Activated B cell treated with CpG ODN at 0.5 μM for 24 hours (primary cell): ENCODE measurements at regions not wholly inside any gene's neighbourhood (a gene's known extent, or its start where the extent isn't known, plus 50 kb on each side); places are given as distances from the start of the nearest gene placed in this dataset.

Experiments used
- ATAC-seq: fragments of 200-7000 bp; cut with Tn5 transposase; one replicate; pipeline ENCODE4 v1.10.0; 2021; ENCODE audit warnings: low read depth, mild to moderate bottlenecking, moderate library complexity
- CTCF ChIA-PET: fragments of 350-600 bp; sonication (Branson Sonifier 250); formaldehyde crosslinking; loops from one replicate; lab custom pipeline; 2021; ENCODE audit warnings: antibody characterized with exemption; lab: Charles Lee
- POLR2A ChIA-PET: fragments of 350-600 bp; sonication (Branson Sonifier 250); formaldehyde crosslinking; loops from one replicate; lab custom pipeline; 2021; ENCODE audit warnings: antibody characterized with exemption; lab: Charles Lee
- DNase-seq: peaks from one replicate; pipeline ENCODE4 v3.0.0; 2022
- H3K27ac Mint-ChIP-seq: one replicate; pipeline ENCODE4 v1.8.0; 2020; ENCODE audit warnings: mixed read lengths
- H3K27me3 Mint-ChIP-seq: one replicate; pipeline ENCODE4 v1.8.0; 2021; ENCODE audit warnings: mixed read lengths
- H3K36me3 Mint-ChIP-seq: one replicate; pipeline ENCODE4 v1.8.0; 2021; ENCODE audit warnings: low read depth, mixed read lengths
- H3K4me1 Mint-ChIP-seq: one replicate; pipeline ENCODE4 v1.8.0; 2021; ENCODE audit warnings: mixed read lengths
- H3K4me3 Mint-ChIP-seq: one replicate; pipeline ENCODE4 v1.8.0; 2020; ENCODE audit warnings: mild to moderate bottlenecking, mixed read lengths
- H3K9me3 Mint-ChIP-seq: one replicate; pipeline ENCODE4 v1.8.0; 2020; ENCODE audit warnings: mixed read lengths
- CTCF ChIP-seq: fragments of 200-600 bp; IDR thresholded peaks from one replicate; pipeline ENCODE4 v1.8.0; 2022; ENCODE audit warnings: antibody characterized with exemption, mild to moderate bottlenecking
- intact Hi-C: fragments of 100-400 bp; cut with micrococcal nuclease; formaldehyde crosslinking; loops from one replicate; pipeline ENCODE4 v1.15.1; 2024

DNA sequence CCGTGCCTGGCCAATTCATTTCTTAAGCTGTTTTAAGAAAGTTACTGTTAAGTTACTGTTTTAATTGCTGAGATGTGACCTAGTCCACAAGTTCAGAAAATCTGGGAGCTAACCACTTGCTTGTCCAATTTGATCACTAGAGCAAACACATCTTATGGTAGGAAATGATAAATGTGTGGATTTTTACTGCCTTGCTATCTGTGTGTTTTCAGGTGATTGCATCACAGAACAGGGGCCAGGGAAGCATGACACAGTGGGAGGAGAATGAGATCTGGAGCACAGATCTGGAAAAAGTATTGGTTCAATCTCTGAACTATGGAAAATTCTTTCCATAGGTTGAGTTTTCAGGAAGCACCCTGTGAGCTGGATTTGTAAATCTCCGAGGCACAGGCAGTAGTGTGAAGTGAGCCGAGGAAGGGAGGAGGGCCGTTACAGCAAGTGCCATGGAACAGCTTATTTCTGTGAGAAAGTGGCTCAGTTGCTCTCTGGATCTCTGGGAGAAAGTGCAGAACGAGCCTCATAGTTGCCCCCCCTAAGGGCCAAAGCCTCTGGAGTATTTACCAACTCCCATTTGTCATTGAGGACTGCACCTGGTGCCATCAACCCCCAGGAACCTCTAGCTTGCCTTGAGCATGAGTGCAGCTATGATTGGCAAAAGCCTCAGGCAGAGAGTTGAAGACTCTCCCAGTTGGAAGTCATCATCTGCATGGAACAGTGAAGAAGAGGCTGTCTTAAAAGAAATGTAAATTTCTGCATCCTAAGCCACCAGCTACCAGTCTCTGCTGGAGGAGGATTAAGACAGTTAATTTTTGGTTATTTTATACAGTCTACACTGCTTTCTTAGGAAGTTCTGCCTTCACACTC lies 161.8 kb upstream of the CLINT1 start:
- Mint-ChIP-seq H3K27me3 (peaks cover 12% of the 10 kb centered on the region), H3K36me3 (no peaks in the 10 kb centered on the region), H3K27ac (no peak overlapping the region), H3K9me3 (no peaks in the 10 kb centered on the region), H3K4me1 (no peaks in the 10 kb centered on the region), H3K4me3 (no peak overlapping the region)
- no peak for TF ChIP-seq CTCF
- CTCF ChIA-PET: no interaction called here
- POLR2A ChIA-PET: no interaction called here
- ATAC-seq (no peak), DNase-seq (no peak)
- intact Hi-C loops: no loop called here

DNA sequence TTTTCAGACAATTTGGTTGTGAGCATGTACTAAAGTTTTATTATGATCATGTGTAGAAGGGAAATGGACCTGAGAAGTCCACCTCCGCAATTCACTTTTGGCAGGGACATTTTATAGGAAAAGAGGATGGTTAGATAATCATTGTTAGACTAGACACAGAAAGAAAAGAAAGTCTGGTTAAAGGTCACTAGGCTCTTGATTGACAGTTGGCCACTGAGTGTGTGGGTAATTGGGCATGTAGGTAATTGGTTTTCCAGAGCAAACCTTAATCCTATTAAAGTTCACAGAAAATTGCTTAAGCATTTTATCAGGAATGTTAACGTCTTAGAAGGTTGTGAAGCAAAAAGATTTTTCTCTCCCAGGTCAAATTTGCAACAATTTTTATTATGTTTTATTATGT lies 158.5 kb upstream of the CLINT1 start:
- TF ChIP-seq CTCF: no peak
- CTCF ChIA-PET: no interaction called here
- no peak overlapping the region for H3K27ac Mint-ChIP-seq

GRCh38 chr5:158014372-158014771 lies 155.4 kb upstream of the CLINT1 start:
- intact Hi-C loops: loop anchor here (1.0 to 2.0 kb wide), 2 partner anchors 1093 to 1118 kb away; no protein-coding TSS in a partner anchor
- POLR2A ChIA-PET: no interaction called here
- H3K4me1 Mint-ChIP-seq: no peaks in the 10 kb centered on the region
- no peak overlapping the region for H3K27ac Mint-ChIP-seq
- TF ChIP-seq CTCF: no peak
- ATAC-seq (no peak), DNase-seq (no peak)
- CTCF ChIA-PET: interaction anchor here (1.3 kb wide), 1 partner anchor 1118 kb away, joined by 3 read pairs; no protein-coding TSS in a partner anchor
- H3K4me3 Mint-ChIP-seq: no peak overlapping the region
- no peaks in the 10 kb centered on the region for H3K36me3 Mint-ChIP-seq
- H3K9me3 Mint-ChIP-seq: no peaks in the 10 kb centered on the region
- H3K27me3 Mint-ChIP-seq: peaks cover 22% of the 10 kb centered on the region

More for the DNA sequence above, 158.5 kb upstream of the CLINT1 start:
- H3K4me3 Mint-ChIP-seq: no peak overlapping the region
- H3K36me3 Mint-ChIP-seq: no peaks in the 10 kb centered on the region
- peaks cover 18% of the 10 kb centered on the region for H3K27me3 Mint-ChIP-seq
- intact Hi-C loops: no loop called here
- no peaks in the 10 kb centered on the region for H3K9me3 Mint-ChIP-seq
- ATAC-seq: no peak
- POLR2A ChIA-PET: no interaction called here
- DNase-seq: no peak
- H3K4me1 Mint-ChIP-seq: no peaks in the 10 kb centered on the region

DNA sequence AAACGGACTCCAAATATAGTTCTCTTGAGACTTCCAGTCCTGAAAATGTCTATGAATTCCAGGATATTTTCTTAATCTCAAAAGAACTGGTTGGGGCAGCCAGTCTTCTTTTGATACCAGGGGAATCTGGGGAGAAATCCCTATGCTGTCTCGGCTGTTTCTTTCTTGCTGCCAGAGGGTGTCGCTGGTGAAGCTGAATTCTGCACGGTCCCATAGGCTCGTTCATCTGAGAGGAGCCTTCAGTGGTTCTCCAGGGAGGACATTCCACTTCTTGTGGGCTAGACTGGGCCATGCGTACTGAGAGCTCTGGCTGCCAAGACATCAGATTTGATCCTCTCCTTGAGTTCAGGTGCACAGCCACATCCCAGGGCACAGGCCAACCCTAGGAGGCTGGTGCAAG lies 155.0 kb upstream of the CLINT1 start:
- ATAC-seq (no peak), DNase-seq (no peak)
- peaks cover 22% of the 10 kb centered on the region for H3K27me3 Mint-ChIP-seq
- ChIA-PET POLR2A (no interaction called here), CTCF (interaction anchor here (1.3 kb wide), 1 partner anchor 1119 kb away, joined by 3 read pairs; no protein-coding TSS in a partner anchor)
- no peaks in the 10 kb centered on the region for H3K4me1 Mint-ChIP-seq
- H3K9me3 Mint-ChIP-seq: no peaks in the 10 kb centered on the region
- no peak overlapping the region for H3K4me3 Mint-ChIP-seq
- intact Hi-C loops: loop anchor here (1.0 to 2.0 kb wide), 2 partner anchors 1093 to 1119 kb away; no protein-coding TSS in a partner anchor
- no peaks in the 10 kb centered on the region for H3K36me3 Mint-ChIP-seq
- H3K27ac Mint-ChIP-seq: no peak overlapping the region
- no peak for TF ChIP-seq CTCF

GRCh38 chr5:158013303-158013702 lies 154.4 kb upstream of the CLINT1 start:
- Mint-ChIP-seq H3K4me1 (no peaks in the 10 kb centered on the region), H3K9me3 (no peaks in the 10 kb centered on the region), H3K36me3 (no peaks in the 10 kb centered on the region), H3K4me3 (no peak overlapping the region), H3K27ac (no peak overlapping the region), H3K27me3 (peaks cover 20% of the 10 kb centered on the region)
- ChIA-PET POLR2A (no interaction called here), CTCF (interaction anchor here (1.3 kb wide), 1 partner anchor 1119 kb away, joined by 3 read pairs; no protein-coding TSS in a partner anchor)
- no peak for DNase-seq
- ATAC-seq: no peak
- intact Hi-C loops: no loop called here
- no peak for TF ChIP-seq CTCF
